GM19324 (cell line): ENCODE measurements at regions not wholly inside any gene's neighbourhood (a gene's known extent, or its start where the extent isn't known, plus 50 kb on each side); places are given as distances from the start of the nearest gene placed in this dataset.

Experiments
- ATAC-seq: cut with Tn5 transposase; IDR thresholded peaks from one replicate; pipeline ENCODE4 v1.9.1; 2021; ENCODE audit warnings: mild to moderate bottlenecking, moderate library complexity; ENCODE audit not compliant: unreplicated experiment, low FRiP score

GRCh38 chr16:85556456-85557082, 56.6 kb upstream of the GSE1 start:
- no peak for ATAC-seq

- ATAC-seq = no peak
Observed at GRCh38 chr16:85557083-85557970, 55.8 kb upstream of the GSE1 start.

- no peak for ATAC-seq
Observed at GRCh38 chr16:85557971-85558657, 55.0 kb upstream of the GSE1 start.

GRCh38 chr16:85560932-85561247, 52.2 kb upstream of the GSE1 start:
- ATAC-seq = no peak

GRCh38 chr16:85561248-85562092, 51.7 kb upstream of the GSE1 start:
- no peak for ATAC-seq

GRCh38 chr16:85562093-85562786, 50.9 kb upstream of the GSE1 start:
- no peak for ATAC-seq

- ATAC-seq = no peak
Observed at GRCh38 chr16:85563034-85563433, 50.1 kb upstream of the GSE1 start.
